SHP77 (cell line): ENCODE measurements at regions not wholly inside any gene's neighbourhood (a gene's known extent, or its start where the extent isn't known, plus 50 kb on each side); places are given as distances from the start of the nearest gene placed in this dataset.

Experiments
- DNase-seq, 2 experiments: peaks; one replicate each; lab custom pipeline; 2025; lab: John Stamatoyannopoulos, UW

DNA sequence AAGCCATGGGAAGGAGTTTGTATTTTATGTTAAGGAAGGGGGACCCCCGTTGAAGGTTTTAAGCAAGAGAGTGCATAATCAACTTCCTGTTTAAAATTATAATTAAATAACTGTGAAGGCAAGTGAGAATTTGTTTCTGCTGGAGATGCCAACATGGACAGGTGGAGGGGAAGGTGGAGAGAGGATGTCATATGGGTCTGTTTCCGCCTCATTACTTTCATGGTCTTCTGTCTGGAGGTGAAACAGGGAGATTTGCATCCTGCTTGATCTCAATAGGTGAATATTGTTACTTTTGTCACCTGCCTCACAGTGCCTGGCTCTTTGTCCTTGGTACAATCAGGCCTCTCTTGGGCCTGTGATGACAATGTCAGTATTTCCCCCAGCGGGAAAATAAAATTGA lies 300.6 kb upstream of the LMCD1 start:
- no peak for DNase-seq

DNA sequence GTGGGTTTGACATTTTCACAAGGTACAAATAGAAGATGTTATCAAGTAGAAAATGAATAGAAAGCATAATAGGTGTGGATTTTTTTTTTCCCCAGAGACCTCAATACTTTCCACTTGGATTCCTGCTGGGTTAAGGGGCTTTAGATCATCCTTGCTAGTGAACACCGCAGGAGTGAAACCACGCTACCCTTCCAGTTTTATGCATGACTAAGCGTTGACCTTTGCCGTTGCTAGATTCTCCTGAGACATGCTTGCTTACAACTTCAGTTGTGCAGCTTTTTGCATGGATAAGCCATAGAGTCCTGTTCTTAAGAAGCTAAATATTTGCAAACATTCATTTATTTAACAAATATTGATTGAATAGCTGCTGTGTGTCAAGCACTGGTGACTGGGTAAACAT lies 299.7 kb upstream of the LMCD1 start:
- DNase-seq: no peak

DNA sequence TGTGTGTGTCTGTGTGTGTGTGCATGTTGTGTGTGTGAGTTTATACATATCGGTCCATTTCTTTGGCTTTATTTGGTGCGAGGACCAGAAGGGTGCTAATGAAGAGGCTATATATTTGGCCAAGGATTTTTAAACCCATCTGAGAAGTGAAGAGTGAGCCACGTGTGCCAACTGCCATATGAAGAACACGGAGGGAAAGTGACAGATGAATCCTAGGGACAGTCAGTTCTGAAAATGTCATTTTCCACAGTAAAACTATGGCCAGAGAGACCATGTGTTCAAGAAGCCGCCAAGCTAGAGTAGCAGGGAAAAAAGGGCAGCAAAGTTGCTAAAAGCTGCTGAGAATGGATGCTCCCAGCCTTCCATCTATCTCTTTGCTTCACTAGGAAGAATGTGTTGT lies 297.3 kb upstream of the LMCD1 start:
- no peak for DNase-seq

DNA sequence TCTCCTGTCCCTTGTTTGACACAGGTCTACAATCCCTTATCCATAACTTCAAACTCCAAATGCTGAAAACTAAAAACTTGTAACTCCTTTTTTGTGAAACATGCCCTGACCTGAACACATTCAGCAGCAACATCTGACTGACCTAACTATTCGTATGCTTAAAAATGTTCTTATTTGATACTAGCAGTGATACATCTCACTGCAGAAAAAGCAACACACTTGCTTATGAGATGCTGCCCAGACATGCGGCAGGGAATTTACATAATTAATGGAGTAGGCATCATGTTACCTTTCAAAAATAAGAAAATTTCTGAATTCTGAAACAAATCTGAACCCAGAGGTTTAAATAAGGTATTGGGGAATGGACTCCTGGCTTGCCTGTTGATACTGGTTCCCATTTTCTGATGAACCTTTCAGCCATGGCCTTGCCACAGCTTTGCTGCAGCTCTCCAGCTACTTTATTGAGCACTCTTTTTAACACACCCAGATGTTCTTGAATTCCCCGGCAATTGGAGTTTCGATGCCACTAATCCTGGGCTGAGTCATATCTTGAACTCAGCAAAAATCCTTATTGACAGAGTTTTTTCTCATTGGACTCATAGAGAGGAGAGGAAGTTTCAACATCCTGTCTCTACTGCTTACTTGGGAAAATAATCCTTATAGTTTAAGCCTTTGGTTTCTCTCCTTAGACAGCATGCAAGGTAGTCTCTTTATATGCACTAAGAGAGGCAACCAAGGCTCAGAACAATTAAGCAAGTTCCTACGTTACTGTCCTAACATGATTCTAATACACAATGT lies 296.6 kb upstream of the LMCD1 start:
- DNase-seq: no peak

DNA sequence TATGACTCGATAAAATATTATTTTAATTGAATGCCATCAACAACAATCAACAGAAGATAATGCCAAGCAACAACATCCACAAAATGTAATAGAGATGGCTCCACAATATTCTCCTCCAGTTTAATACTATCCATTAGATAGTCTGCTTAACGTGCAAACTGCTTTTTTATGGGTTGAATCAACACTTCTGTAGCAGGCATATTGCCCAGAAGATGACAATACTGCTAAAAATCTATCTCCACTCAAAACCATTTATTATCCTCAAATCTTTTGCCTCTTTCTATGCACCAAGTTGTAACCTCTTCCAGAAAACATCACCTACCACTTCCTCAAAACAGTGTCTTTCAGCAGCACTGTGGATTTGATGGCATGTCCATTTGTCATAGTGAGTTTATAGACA lies 295.7 kb upstream of the LMCD1 start:
- DNase-seq: no peak

DNA sequence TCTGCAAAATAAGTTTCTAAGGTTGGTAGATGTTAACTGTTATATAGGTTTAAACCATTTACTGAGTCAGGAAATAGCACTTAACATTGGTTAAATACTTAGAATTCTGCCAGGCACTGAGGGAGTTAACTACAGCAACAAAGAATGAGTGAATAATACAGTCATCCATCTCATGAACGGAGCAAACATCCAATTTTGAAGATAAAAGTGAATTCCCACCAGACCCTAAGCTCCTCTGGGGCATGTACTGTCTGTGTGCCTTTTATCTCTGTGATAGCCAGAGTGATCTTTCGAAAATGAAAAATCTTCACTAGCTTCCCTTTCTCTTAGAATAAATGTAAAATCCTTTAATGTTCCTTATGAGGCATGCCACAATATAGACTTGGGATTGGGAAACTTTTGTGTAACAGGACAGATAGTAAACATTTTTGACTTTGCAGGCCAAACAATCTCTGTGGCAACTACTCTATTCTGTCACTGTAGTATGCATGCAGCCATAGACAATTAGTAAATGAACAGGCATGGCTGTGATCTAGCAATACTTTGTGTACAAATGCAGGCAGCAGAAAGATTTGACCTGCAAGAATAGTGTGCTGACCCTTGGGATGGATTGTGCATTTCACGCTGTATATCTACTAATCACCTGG lies 294.5 kb upstream of the LMCD1 start:
- DNase-seq: no peak

DNA sequence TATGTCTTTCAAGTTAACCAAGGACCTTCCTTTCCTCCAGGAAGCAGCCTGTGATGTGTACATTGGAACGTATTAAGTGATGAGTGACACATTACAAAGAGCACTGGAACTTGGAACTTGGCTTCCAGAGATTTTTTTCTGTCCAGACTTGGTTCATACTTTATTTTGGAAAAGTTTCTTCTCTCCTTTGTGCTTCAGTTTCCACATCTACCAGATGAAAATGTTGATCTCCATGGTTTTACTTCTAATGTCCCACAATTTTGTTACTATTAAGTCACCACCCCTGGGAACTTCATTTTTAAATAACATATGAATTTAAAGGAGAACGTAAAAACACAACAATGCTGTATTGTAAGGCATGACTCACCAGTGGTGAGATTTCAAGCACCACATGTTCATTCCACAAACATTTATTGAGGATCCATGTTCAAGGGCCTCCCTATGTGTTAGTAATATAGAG lies 290.7 kb upstream of the LMCD1 start:
- DNase-seq: no peak

DNA sequence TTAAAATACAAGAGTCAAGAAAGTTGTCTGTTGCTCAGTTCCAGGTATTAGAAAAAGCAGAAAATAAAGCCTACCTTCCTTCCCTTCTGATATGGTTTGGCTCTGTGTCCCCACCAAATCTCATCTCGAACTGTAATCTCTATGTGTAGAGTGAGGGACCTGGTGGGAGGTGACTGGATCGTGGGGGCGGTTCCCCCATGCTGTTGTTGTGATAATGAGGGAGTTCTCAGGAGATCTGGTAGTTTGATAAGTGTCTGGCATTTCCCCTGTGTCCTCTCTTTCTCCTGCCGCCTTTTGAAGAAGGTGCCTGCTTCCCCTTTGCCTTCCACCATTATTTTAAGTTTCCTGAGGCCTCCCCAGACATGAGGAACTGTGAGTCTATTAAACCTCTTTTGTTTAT lies 288.8 kb upstream of the LMCD1 start:
- DNase-seq: no peak

DNA sequence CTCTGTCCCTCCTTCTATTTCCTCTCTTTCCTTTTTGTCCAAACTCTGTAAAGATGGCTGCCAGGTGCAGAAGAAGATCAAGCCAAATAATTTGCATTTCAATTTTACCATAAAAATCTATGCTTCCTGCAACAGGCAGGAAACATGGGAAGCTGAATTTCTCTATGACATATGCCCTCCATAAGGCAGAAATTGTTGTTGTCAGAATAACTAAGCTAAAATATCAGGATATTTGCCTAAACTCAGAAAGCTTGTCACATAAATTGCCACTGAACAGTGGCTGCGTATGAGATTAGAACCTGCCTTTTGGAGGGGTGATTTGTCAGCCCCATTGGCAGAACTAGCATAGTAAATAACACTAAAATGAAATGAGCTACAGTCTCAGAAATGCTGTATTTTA lies 288.3 kb upstream of the LMCD1 start:
- no peak for DNase-seq

DNA sequence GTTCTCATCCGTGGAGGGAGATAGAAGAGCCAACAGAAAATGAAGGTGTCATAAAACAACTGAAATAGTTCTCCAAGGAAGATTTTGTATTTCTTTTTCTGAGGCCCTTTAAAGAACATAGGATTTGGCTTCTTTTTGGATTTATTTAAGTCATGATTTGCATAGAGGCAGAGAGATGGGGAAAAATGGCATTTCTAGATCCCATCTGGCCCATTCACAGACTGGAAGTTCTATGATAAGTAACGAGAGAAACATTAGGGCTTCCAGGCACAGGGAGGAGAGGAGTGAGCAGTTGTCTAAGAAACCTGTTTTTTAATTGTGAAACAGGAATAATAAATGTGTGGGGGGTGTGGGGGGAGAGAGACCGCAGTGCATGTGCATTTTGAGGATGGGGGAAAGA lies 285.8 kb upstream of the LMCD1 start:
- no peak for DNase-seq

DNA sequence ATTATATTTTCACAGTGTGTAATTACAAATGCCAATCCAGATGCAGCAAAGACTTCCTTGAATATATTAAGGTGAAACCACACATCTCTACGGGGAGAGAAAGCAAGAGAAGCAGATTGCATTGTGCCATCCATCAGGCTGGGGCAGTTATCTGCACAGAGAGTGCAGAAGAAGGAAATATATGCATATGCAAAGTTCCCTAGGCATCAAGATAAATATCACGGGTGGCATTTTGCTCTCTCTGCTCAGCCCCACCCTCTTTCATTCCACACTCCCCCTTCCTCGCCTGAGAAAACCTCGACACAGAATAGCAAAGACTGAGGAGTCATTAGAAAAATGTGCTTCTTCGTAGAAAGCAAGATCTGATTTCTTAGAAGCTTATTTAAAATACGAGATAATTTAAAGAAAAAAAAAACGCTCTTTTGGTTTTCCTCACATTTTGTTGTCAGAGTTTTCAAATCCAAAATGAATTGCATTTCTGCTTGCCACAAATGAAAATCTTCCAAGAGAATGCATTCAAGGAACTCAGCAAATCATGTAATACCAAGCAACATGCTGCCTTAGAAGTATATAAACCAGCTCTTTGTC lies 283.2 kb upstream of the LMCD1 start:
- DNase-seq: no peak

DNA sequence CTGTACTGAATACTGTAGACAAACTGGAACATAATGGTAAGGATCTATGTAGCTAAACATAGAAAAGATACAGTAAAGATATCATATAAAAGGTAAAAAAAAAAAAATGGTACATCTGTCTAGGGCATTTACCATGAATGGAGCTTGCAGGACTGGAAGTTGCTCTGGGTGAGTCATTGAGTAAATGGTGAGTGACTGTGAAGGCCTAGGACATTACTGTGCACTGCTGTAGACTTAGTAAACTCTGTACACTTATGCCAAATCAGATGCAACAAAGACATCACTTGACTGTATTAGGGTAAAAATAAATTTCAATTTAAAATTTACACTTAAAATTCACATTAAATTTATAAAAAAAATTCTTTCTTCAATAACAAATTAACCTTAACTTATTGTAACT lies 281.3 kb upstream of the LMCD1 start:
- no peak for DNase-seq

DNA sequence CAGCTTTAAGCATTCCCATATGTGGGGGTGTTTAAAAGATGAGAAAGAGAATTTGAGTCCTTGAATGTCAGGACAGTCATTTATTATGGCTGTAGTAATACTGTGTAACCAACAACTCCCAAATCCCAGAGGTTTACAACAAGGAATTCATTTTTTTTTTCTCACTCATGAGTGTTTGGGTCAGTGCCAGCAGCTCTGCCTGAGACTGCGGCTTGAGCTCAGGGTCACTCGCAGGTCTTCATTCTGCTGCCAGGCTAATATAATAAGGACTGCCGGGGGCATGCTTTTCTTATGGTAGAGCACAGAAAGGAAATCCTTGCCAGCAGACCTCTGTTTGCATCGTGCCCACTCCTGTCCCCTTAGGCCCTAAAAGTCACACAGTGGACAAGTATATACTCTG lies 277.9 kb upstream of the LMCD1 start:
- DNase-seq: no peak

DNA sequence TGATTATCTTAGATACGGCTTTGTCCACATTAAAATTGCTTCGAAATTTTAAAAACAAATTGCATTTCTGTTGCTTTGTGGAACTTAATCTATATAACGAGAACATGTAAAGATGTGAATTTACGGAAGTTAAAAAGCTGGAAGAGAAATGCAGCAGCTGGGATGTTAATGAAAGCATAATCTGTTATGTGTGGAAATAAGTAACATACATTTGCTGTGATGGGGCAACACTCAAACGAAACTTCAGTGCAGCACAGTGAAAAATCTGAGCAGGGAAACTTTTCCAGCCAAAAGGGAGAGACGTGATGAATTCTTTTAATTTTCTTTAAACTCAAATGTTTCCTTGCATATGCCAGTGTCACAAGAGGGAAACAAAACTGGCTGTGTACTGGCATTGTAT lies 276.7 kb upstream of the LMCD1 start:
- DNase-seq: no peak

DNA sequence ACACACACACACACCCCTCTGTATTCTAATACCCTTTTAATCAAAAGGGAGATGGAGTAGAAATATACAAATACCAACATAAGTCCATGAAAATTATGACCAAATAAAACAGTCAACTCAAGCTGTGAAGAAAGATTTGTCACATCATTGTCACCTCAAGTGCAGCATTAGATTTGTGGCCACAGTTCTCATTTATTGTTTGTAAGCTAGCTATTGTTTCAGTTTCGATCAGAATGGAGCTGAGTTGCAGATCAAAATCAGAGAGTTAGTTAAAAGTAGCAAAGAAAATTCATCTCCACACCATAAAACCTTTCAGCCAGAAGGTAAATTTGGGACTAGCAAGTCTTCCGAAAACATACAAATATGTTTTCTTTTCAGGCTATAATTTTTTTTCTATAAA lies 267.7 kb upstream of the LMCD1 start:
- no peak for DNase-seq

DNA sequence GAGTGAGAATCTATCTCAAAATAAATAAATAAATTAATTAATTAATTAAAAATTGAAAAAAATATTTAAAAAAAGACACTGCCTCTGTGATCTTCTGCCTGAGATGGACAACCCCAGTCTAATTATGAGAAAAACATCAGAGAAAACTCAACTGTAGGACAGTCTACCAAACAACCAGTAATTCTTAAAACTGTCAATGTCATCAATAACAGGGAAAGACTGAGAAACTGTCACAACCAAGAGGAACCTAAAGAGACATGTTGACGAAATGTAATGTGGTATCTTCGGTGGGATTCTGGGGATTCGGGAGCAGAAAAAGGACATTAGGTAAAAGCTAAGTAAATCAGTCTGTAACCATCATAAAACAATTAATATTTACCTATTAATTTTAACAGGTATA lies 265.4 kb upstream of the LMCD1 start:
- no peak for DNase-seq

DNA sequence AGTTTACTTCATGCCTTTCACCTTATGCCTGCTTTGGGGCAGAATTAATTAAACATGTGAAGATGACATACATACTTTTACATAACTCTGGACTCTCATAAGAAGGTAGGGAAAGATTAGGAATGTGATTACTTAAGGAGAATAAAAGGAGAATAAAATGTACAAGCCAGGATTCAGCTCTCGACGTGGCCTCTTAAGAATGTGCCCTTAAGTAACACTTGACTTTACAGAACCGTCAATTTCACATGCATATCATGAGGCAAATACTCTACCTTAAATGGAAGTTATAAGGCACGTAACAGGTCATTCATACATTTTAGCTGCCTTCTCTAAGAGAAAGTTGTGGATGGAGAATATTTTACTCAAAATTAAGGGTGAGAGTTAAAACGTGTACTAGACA lies 263.7 kb upstream of the LMCD1 start:
- DNase-seq: no peak

DNA sequence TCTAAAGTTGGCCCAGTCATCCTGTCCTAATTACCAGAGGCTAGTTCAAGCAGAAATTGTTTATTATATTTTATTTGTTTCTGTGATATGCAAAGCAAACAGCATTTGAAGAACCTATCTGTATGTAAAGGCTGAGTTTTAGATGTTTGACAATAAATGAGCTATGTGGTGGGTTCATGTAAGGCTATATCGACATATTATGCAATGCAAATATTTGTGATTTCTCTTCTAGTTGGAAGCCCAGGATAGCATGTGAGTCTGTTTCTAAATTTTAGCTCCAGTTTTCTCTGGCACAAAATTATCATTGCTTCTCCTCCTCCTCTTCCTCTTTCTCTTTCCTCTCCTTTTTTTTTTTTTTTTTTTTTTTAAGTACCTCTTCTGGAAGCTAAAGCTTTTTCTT lies 263.2 kb upstream of the LMCD1 start:
- no peak for DNase-seq

DNA sequence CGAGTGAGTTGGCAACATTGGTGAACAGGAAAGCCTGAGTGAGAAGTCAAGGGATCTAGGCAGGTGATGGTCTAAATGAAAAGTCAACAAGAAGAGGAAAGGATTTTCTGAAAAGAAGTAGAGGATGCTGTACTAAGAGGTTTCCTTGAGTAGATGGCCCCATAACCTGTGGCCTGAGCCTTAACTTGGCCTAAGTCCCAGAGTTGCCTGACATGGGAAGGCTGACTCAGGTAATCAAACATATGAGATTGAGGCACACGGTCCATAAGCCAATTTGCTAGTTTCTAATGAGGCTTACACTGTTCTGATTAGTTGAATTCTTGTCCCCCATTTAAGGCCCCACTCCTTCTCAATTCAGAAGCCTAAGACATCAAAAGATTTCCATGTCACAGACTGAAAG lies 262.5 kb upstream of the LMCD1 start:
- no peak for DNase-seq

DNA sequence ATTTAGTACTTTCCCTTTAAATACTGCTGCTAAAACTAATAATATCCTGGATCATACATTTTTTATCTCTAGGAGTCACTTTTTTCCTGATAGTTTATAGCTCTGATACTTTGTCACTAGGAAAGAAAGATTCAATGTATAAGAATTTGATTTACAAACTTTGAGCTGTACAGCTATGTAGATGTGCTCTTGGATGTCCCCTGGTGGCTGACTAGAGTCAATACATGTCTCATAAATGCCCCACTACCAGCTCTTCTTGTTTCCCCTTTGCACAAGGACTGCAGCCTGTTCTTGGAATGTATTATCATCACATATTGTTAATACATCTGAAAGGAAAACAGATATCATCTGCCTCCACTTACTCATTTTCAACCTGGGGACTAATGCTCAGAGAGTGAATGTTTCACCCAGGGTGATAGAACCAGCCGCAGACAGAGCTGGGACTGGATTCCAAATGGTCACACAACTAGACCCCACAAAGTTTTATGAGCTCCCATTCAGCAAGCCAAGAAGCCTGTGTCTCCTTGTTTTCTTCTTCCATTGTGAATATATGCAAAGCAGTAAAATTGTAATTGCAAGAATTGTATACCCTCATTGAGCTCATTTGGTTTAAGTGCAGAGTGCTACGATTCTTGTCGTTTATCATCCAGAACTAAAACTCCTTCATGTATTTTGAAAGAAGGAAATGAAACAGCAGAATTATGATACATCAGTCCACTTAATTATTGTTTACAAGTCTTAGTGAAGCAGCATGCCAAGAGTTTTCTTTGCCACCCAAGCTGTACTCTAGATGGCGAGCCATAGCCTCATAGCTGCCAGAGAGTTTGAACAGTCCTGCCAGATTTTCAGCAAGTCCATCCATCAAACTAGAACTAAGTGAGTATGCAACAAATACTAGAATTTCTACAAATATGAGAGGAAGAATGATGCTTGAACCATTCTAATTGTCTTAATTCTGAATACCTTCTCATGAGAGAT lies 261.6 kb upstream of the LMCD1 start:
- DNase-seq: peak; percentile 7 to 38

DNA sequence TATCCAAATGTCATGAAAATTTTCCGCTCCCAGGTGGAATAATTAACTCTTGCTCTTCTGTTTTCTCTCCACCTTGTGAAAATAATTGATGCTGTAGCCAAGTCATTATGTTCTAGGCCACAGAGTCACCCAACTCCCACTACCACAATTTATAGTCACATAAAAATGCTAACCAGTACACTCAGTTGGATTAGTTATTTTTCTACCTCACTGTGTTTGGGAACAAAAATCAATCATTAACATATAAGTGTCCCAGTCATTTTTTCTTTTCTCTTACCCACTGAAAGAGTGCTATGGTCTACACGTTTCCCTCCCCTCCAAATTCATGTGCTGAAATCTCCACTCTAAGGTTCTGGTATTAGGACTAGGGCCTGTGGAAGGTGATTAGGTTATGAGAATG lies 255.6 kb upstream of the LMCD1 start:
- DNase-seq: no peak

DNA sequence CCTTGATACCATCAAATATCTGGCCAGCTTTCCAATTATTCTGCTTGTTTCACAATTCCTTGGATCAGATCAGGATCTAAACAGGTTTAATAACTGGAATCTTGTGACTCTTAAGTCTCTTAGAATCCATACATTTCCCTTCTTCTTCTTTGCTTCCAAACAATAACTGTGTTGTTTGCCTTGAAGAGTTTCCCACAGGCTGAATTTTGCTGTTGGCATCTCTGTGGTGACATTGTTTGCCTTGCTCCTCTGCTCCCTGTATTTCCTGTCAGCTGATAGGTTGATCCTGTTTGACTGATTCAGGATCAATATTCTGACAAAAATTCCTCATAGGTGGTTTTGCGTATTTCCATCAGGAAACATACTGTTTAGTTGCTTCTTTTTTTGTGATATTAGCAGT lies 248.4 kb upstream of the LMCD1 start:
- DNase-seq: no peak
